ENCODE measurements at regions not wholly inside any gene's neighbourhood (a gene's known extent, or its start where the extent isn't known, plus 50 kb on each side); places are given as distances from the start of the nearest gene placed in this dataset.

DNA sequence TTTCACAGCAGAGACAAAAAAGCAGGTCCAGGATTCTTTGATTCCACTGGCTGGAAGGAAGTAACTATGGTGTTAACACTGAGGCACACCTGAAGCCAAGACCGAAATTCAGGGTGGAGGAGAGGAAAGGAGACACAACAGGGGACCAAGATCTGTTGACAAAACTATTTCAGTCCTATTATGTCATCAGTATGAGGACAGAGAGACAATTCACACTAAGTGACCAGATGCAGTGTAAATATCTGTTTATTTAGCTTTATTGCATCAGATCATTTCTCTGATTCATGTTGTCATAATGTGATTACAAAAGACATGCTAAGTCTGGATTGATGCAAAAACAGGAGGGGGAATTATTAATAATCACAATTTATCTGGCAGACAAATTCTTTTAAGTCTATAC is 118.8 kb downstream of the SIPA1L2 start:
- no peak for TF ChIP-seq CTCF (IDR thresholded peaks at IDR 0.05)
- no peak for TF ChIP-seq REST (IDR thresholded peaks at IDR 0.05; ENCODE audit: insufficient read depth in 1 of 2, low read depth in 2 of 2, low read length in 1 of 2)
- no peak for TF ChIP-seq POLR2AphosphoS5 (IDR thresholded peaks at IDR 0.05; ENCODE audit: low read depth, low read length)
- TF ChIP-seq TCF7L2 (IDR thresholded peaks at IDR 0.05; ENCODE audit: low read depth, low read length) = no peak
